Mucosa of descending colon (tissue), 3 donors: ENCODE measurements at regions not wholly inside any gene's neighbourhood (a gene's known extent, or its start where the extent isn't known, plus 50 kb on each side); places are given as distances from the start of the nearest gene placed in this dataset.
A peak's percentile ranks its signal among the peaks of the same experiment; 100 is the strongest.

Experiments
- ATAC-seq: fragments of 200-7000 bp; cut with Tn5 transposase; one replicate; pipeline ENCODE4 v1.9.1; 2020; ENCODE audit warnings: mild to moderate bottlenecking, moderate library complexity
- DNase-seq, 3 donors: peaks; one replicate each; pipeline ENCODE4 v3.0.0-alpha.2; 2020
- H3K36me3 ChIP-seq: fragments of 200-600 bp; one replicate; pipeline ENCODE4 v1.8.0; 2021; ENCODE audit warnings: low read depth, mild to moderate bottlenecking
- H3K4me1 ChIP-seq: fragments of 200-600 bp; one replicate; pipeline ENCODE4 v1.8.0; 2021; ENCODE audit warnings: low read depth, mild to moderate bottlenecking
- H3K4me3 ChIP-seq: fragments of 200-600 bp; one replicate; pipeline ENCODE4 v1.8.0; 2021; ENCODE audit warnings: mild to moderate bottlenecking
- H3K9me3 ChIP-seq: fragments of 200-600 bp; one replicate; pipeline ENCODE4 v1.8.0; 2021; ENCODE audit warnings: mild to moderate bottlenecking
- CTCF ChIP-seq: fragments of 200-600 bp; IDR thresholded peaks from one replicate; pipeline ENCODE4 v1.8.0; 2022; ENCODE audit warnings: antibody characterized with exemption, mild to moderate bottlenecking
- intact Hi-C, 2 donors: fragments of 100-400 bp; cut with DNase I in 1 of 2; cut with micrococcal nuclease in 1 of 2; formaldehyde crosslinking; loops; one replicate each; pipeline versions ENCODE4 v1.11.0 to v1.11.1; 2022; cut with DNase I, micrococcal nuclease
- donor health status: DM: no; HTN: no; CAD: no; lungs with moderate emphysema.
- donor health status: DM: no; HTN: no; CAD: no.
- donor health status: DM: no; HTN: yes; CAD: no.

- no peak overlapping the region for H3K4me3 ChIP-seq
- no peak for ATAC-seq
- no peaks in the 10 kb centered on the region for H3K4me1 ChIP-seq
- no peak for TF ChIP-seq CTCF
- H3K36me3 ChIP-seq, result no peaks in the 10 kb centered on the region
- intact Hi-C loops, result no loop called here
- H3K9me3 ChIP-seq, result no peaks in the 10 kb centered on the region
- DNase-seq, result no peak
These were observed 253.5 kb downstream of the KCNJ2 start for GRCh38 chr17:70422862-70423261.

GRCh38 chr17:70423562-70423961, 254.2 kb downstream of the KCNJ2 start:
- no peak for DNase-seq
- ATAC-seq, result no peak
- intact Hi-C loops, result no loop called here
- H3K4me3 ChIP-seq, result no peak overlapping the region
- no peaks in the 10 kb centered on the region for H3K9me3 ChIP-seq
- H3K36me3 ChIP-seq, result no peaks in the 10 kb centered on the region
- H3K4me1 ChIP-seq, result no peaks in the 10 kb centered on the region
- TF ChIP-seq CTCF, result no peak

GRCh38 chr17:70426752-70427151, 257.4 kb downstream of the KCNJ2 start:
- no peaks in the 10 kb centered on the region for H3K9me3 ChIP-seq
- intact Hi-C loops, result no loop called here
- no peaks in the 10 kb centered on the region for H3K4me1 ChIP-seq
- H3K36me3 ChIP-seq, result no peaks in the 10 kb centered on the region
- DNase-seq, result no peak
- no peak for ATAC-seq
- no peak overlapping the region for H3K4me3 ChIP-seq
- TF ChIP-seq CTCF, result no peak

- no peaks in the 10 kb centered on the region for H3K9me3 ChIP-seq
- intact Hi-C loops, result no loop called here
- peaks cover 5% of the 10 kb centered on the region for H3K4me1 ChIP-seq
- DNase-seq, result peak; percentile 45 to 87 (median 54)
- no peaks in the 10 kb centered on the region for H3K36me3 ChIP-seq
- no peak overlapping the region for H3K4me3 ChIP-seq
- peak; percentile 99 for ATAC-seq
- TF ChIP-seq CTCF, result no peak
These were observed 265.5 kb downstream of the KCNJ2 start for GRCh38 chr17:70434536-70435490.

GRCh38 chr17:70437656-70438055, 268.3 kb downstream of the KCNJ2 start:
- DNase-seq, result no peak
- Histone ChIP-seq H3K36me3 (no peaks in the 10 kb centered on the region), H3K4me1 (peaks cover 5% of the 10 kb centered on the region), H3K9me3 (no peaks in the 10 kb centered on the region), H3K4me3 (no peak overlapping the region)
- intact Hi-C loops, result no loop called here
- no peak for TF ChIP-seq CTCF
- ATAC-seq, result no peak
